Liver (tissue), 8 donors: ENCODE measurements at regions not wholly inside any gene's neighbourhood (a gene's known extent, or its start where the extent isn't known, plus 50 kb on each side); places are given as distances from the start of the nearest gene placed in this dataset.

Source experiments
- DNase-seq: peaks from one replicate; pipeline ENCODE4 v3.0.0-alpha.2; 2017; ENCODE audit warnings: low spot score
- H3K27ac ChIP-seq, 2 donors: one replicate each; pipeline ENCODE4 v1.7.0; 2013; ENCODE audit warnings: inconsistent platforms in 2 of 2, low read length in 2 of 2, control low read depth in 1 of 2, low read depth in 1 of 2, mild to moderate bottlenecking in 1 of 2
- H3K27me3 ChIP-seq, 4 donors: one replicate each; pipeline versions ENCODE4 v1.6.1 to v1.7.0; 2013; ENCODE audit warnings: low read length in 3 of 4, inconsistent platforms in 1 of 4, mild to moderate bottlenecking in 1 of 4, moderate library complexity in 1 of 4; ENCODE audit not compliant: control insufficient read depth in 4 of 4, insufficient read depth in 4 of 4
- H3K36me3 ChIP-seq, 4 donors: one replicate each; pipeline versions ENCODE4 v1.6.1 to v1.7.0; 2013; ENCODE audit warnings: low read length in 3 of 4, mild to moderate bottlenecking in 3 of 4, low read depth in 1 of 4, moderate library complexity in 1 of 4; ENCODE audit not compliant: control insufficient read depth in 4 of 4, insufficient read depth in 3 of 4
- H3K4me1 ChIP-seq, 4 donors: one replicate each; pipeline versions ENCODE4 v1.6.1 to v1.7.0; 2013; ENCODE audit warnings: low read length in 3 of 4, mild to moderate bottlenecking in 3 of 4, moderate library complexity in 1 of 4; ENCODE audit not compliant: control insufficient read depth in 4 of 4, insufficient read depth in 4 of 4
- H3K4me3 ChIP-seq, 3 donors: one replicate each; pipeline versions ENCODE4 v1.6.1 to v1.7.0; 2013; ENCODE audit warnings: low read length in 3 of 3, control low read depth in 1 of 3, low read depth in 1 of 3, mild to moderate bottlenecking in 1 of 3
- H3K9ac ChIP-seq, 2 donors: one replicate each; pipeline ENCODE4 v1.7.0; 2013; ENCODE audit warnings: low read length in 2 of 2, mild to moderate bottlenecking in 2 of 2, moderate library complexity in 2 of 2, control low read depth in 1 of 2, low read depth in 1 of 2
- H3K9me3 ChIP-seq, 4 donors: one replicate each; pipeline versions ENCODE4 v1.6.1 to v1.7.0; 2013; ENCODE audit warnings: low read length in 3 of 4; ENCODE audit not compliant: control insufficient read depth in 4 of 4
- CTCF ChIP-seq: fragments of 150-350 bp; IDR thresholded peaks from 2 replicates; pipeline ENCODE4 v1.5.1; 2017; ENCODE audit warnings: improper control_type of control experiment, low read depth, low read length; ENCODE audit not compliant: missing input control
- EGR1 ChIP-seq, 2 donors: IDR thresholded peaks; 2 replicates each; pipeline ENCODE4 v1.6.1; 2016 to 2018; ENCODE audit warnings: antibody characterized with exemption in 2 of 2, low read depth in 2 of 2
- FOXA1 ChIP-seq: IDR thresholded peaks from 2 replicates; pipeline ENCODE4 v1.6.1; 2016; ENCODE audit warnings: antibody characterized with exemption
- FOXA2 ChIP-seq: IDR thresholded peaks from 2 replicates; pipeline ENCODE4 v1.6.1; 2016; ENCODE audit warnings: antibody characterized with exemption
- HNF4A ChIP-seq, 2 donors: conservative IDR thresholded peaks; 2 replicates each; pipeline ENCODE4 v1.6.1; 2016; ENCODE audit warnings: antibody characterized with exemption in 2 of 2, mild to moderate bottlenecking in 2 of 2
- HNF4G ChIP-seq: IDR thresholded peaks from 2 replicates; pipeline ENCODE4 v1.6.1; 2016; ENCODE audit warnings: antibody characterized with exemption
- MAX ChIP-seq: IDR thresholded peaks from 2 replicates; pipeline ENCODE4 v1.6.1; 2016; ENCODE audit warnings: antibody characterized with exemption
- NR2F2 ChIP-seq: IDR thresholded peaks from 2 replicates; pipeline ENCODE4 v1.6.1; 2016; ENCODE audit warnings: antibody characterized with exemption
- RAD21 ChIP-seq, 2 donors: IDR thresholded peaks; 2 replicates each; pipeline ENCODE4 v1.6.1; 2016; ENCODE audit warnings: antibody characterized with exemption in 2 of 2, mild to moderate bottlenecking in 2 of 2
- SP1 ChIP-seq: IDR thresholded peaks from 2 replicates; pipeline ENCODE4 v1.6.1; 2018; ENCODE audit warnings: antibody characterized with exemption, mild to moderate bottlenecking
- TAF1 ChIP-seq: conservative IDR thresholded peaks from 2 replicates; pipeline ENCODE4 v1.6.1; 2016; ENCODE audit warnings: antibody characterized with exemption, mild to moderate bottlenecking
- WGBS: extraction: QIAGEN DNeasy Blood & Tissue Kit; methylation state at CpG from one replicate; pipeline ENCODE4 v1.1.7; 2013; 5-methylcytosine and 5-hydroxymethylcytosine counted together
- donor health status: healthy.
- donor health status: healthy.
- donor health status: healthy.
- donor health status: healthy.
- donor health status: healthy.

GRCh38 chr2:6408057-6408456 lies 457.6 kb downstream of the CMPK2 start:
- Histone ChIP-seq H3K9ac (no peak overlapping the region), H3K27me3 (no peaks in the 10 kb centered on the region), H3K9me3 (no peaks in the 10 kb centered on the region), H3K4me3 (no peak overlapping the region), H3K36me3 (no peaks in the 10 kb centered on the region), H3K4me1 (no peaks in the 10 kb centered on the region), H3K27ac (no peak overlapping the region)
- no peak for DNase-seq
- WGBS: 73% methylated on average over 2 of the region's 2 CpGs
- TF ChIP-seq TAF1: no peak
- no peak for TF ChIP-seq MAX
- no peak for TF ChIP-seq NR2F2
- TF ChIP-seq FOXA2: no peak
- TF ChIP-seq SP1: no peak
- TF ChIP-seq CTCF: no peak

- WGBS: 45% methylated on average over 3 of the region's 3 CpGs
- H3K27me3 ChIP-seq: no peaks in the 10 kb centered on the region
- no peak overlapping the region for H3K27ac ChIP-seq
- TF ChIP-seq RAD21 (IDR thresholded peaks at IDR 0.05): no peak
- no peak for TF ChIP-seq HNF4A (conservative IDR thresholded peaks at IDR 0.05)
- TF ChIP-seq CTCF: no peak
- no peak for TF ChIP-seq HNF4G
- TF ChIP-seq EGR1 (IDR thresholded peaks at IDR 0.05; ENCODE audit: low read depth in 2 of 2): no peak
- no peak for TF ChIP-seq MAX
- H3K9me3 ChIP-seq: no peaks in the 10 kb centered on the region
- no peak overlapping the region for H3K4me3 ChIP-seq
- DNase-seq: no peak
- no peaks in the 10 kb centered on the region for H3K4me1 ChIP-seq
- H3K9ac ChIP-seq: no peak overlapping the region
- H3K36me3 ChIP-seq: no peaks in the 10 kb centered on the region
These were observed 455.4 kb downstream of the CMPK2 start for GRCh38 chr2:6410313-6410712.

GRCh38 chr2:6412533-6413091 lies 453.1 kb downstream of the CMPK2 start:
- TF ChIP-seq CTCF: no peak
- TF ChIP-seq FOXA1: no peak
- no peak for TF ChIP-seq HNF4G
- no peak for TF ChIP-seq SP1
- Histone ChIP-seq H3K4me1 (no peaks in the 10 kb centered on the region), H3K27me3 (no peaks in the 10 kb centered on the region), H3K9me3 (no peaks in the 10 kb centered on the region), H3K27ac (no peak overlapping the region), H3K9ac (no peak overlapping the region), H3K36me3 (no peaks in the 10 kb centered on the region), H3K4me3 (no peak overlapping the region)
- WGBS: 71% methylated on average over 3 of the region's 3 CpGs
- no peak for DNase-seq
